Activated CD4-positive, alpha-beta T cell treated with anti-CD3 and anti-CD28 coated beads, Interleukin-10, Interleukin-2, amounts not matched to agents 100 ng/mL and 50 ng/mL, durations not matched to agents 16 hours and 8 hours (primary cell): ENCODE measurements at regions not wholly inside any gene's neighbourhood (a gene's known extent, or its start where the extent isn't known, plus 50 kb on each side); places are given as distances from the start of the nearest gene placed in this dataset.
A peak's percentile ranks its signal among the peaks of the same experiment; 100 is the strongest.

Experiments
- DNase-seq: peaks from one replicate; pipeline ENCODE4 v3.0.0-alpha.2; 2020

GRCh38 chrX:39150621-39151020 is 349.4 kb downstream of the MID1IP1 start:
- no peak for DNase-seq

GRCh38 chrX:39152106-39152649 is 350.9 kb downstream of the MID1IP1 start:
- peak; percentile 39 for DNase-seq

GRCh38 chrX:39156051-39156450 is 354.8 kb downstream of the MID1IP1 start:
- no peak for DNase-seq

- no peak for DNase-seq
Measured at GRCh38 chrX:39157006-39157405, 355.7 kb downstream of the MID1IP1 start.

- DNase-seq, result no peak
Measured at GRCh38 chrX:39157796-39158195, 356.5 kb downstream of the MID1IP1 start.

- DNase-seq, result no peak
Measured at GRCh38 chrX:39158801-39159657, 357.8 kb downstream of the MID1IP1 start.

- no peak for DNase-seq
Measured at GRCh38 chrX:39159921-39160507, 358.8 kb downstream of the MID1IP1 start.

- DNase-seq, result no peak
Measured at GRCh38 chrX:39161611-39162255, 360.5 kb downstream of the MID1IP1 start.

GRCh38 chrX:39162322-39162735 is 361.1 kb downstream of the MID1IP1 start:
- peak; percentile 65 for DNase-seq

GRCh38 chrX:39163581-39164126 is 362.4 kb downstream of the MID1IP1 start:
- DNase-seq, result peak; percentile 77

- DNase-seq, result no peak
Measured at GRCh38 chrX:39164212-39164611, 363.0 kb downstream of the MID1IP1 start.

GRCh38 chrX:39165185-39165584 is 363.9 kb downstream of the MID1IP1 start:
- DNase-seq, result no peak

GRCh38 chrX:39165773-39166172 is 364.5 kb downstream of the MID1IP1 start:
- DNase-seq, result no peak

- DNase-seq, result peak; percentile 58
Measured at GRCh38 chrX:39167791-39168190, 366.5 kb downstream of the MID1IP1 start.

- DNase-seq, result no peak
Measured at GRCh38 chrX:39168609-39169008, 367.4 kb downstream of the MID1IP1 start.

GRCh38 chrX:39169976-39170375 is 368.7 kb downstream of the MID1IP1 start:
- DNase-seq, result no peak

GRCh38 chrX:39170464-39170863 is 369.2 kb downstream of the MID1IP1 start:
- no peak for DNase-seq

- no peak for DNase-seq
Measured at GRCh38 chrX:39171686-39172085, 370.4 kb downstream of the MID1IP1 start.

GRCh38 chrX:39174241-39174771 is 373.0 kb downstream of the MID1IP1 start:
- no peak for DNase-seq

- DNase-seq, result peak; percentile 45
Measured at GRCh38 chrX:39174772-39175417, 373.6 kb downstream of the MID1IP1 start.

- no peak for DNase-seq
Measured at GRCh38 chrX:39175418-39176057, 374.3 kb downstream of the MID1IP1 start.

GRCh38 chrX:39176105-39176504 is 374.8 kb downstream of the MID1IP1 start:
- no peak for DNase-seq
